ENCODE measurements at regions not wholly inside any gene's neighbourhood (a gene's known extent, or its start where the extent isn't known, plus 50 kb on each side); places are given as distances from the start of the nearest gene placed in this dataset.

GRCh38 chr5:56522169-56522568 is 289.0 kb upstream of the ANKRD55 start:
- no peak for TF ChIP-seq EZH2 (IDR thresholded peaks at IDR 0.05; ENCODE audit: borderline replicate concordance, low read length)
- TF ChIP-seq, protein P1, sequence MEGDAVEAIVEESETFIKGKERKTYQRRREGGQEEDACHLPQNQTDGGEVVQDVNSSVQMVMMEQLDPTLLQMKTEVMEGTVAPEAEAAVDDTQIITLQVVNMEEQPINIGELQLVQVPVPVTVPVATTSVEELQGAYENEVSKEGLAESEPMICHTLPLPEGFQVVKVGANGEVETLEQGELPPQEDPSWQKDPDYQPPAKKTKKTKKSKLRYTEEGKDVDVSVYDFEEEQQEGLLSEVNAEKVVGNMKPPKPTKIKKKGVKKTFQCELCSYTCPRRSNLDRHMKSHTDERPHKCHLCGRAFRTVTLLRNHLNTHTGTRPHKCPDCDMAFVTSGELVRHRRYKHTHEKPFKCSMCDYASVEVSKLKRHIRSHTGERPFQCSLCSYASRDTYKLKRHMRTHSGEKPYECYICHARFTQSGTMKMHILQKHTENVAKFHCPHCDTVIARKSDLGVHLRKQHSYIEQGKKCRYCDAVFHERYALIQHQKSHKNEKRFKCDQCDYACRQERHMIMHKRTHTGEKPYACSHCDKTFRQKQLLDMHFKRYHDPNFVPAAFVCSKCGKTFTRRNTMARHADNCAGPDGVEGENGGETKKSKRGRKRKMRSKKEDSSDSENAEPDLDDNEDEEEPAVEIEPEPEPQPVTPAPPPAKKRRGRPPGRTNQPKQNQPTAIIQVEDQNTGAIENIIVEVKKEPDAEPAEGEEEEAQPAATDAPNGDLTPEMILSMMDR (conservative IDR thresholded peaks at IDR 0.05 in 1 of 2, IDR thresholded peaks at IDR 0.05 in 1 of 2; ENCODE audit: extremely low read depth in 1 of 2, insufficient read depth in 1 of 2, low read depth in 1 of 2, low read length in 2 of 2) = no peak

Data from mammary epithelial cell (primary cell).